Activated T-helper 17 cell treated with anti-CD3 and anti-CD28 coated beads, Interleukin-2, amount 50 U/mL, for 72 hours (primary cell): ENCODE measurements at regions not wholly inside any gene's neighbourhood (a gene's known extent, or its start where the extent isn't known, plus 50 kb on each side); places are given as distances from the start of the nearest gene placed in this dataset.

Experiments used
- ATAC-seq: fragments of 150-1000 bp; cut with Tn5 transposase; replicated peaks from 2 replicates; pipeline ENCODE4 v1.10.0; 2021; ENCODE audit warnings: mild to moderate bottlenecking, moderate library complexity
- H3K27ac Mint-ChIP-seq: one replicate; pipeline ENCODE4 v1.8.0; 2022; ENCODE audit warnings: mixed read lengths
- H3K27me3 Mint-ChIP-seq: one replicate; pipeline ENCODE4 v1.8.0; 2022; ENCODE audit warnings: mixed read lengths
- H3K36me3 Mint-ChIP-seq: one replicate; pipeline ENCODE4 v1.8.0; 2022; ENCODE audit warnings: low read depth, mild to moderate bottlenecking, mixed read lengths
- H3K4me1 Mint-ChIP-seq: one replicate; pipeline ENCODE4 v1.8.0; 2022; ENCODE audit warnings: mixed read lengths
- H3K4me3 Mint-ChIP-seq: one replicate; pipeline ENCODE4 v1.8.0; 2022; ENCODE audit warnings: mild to moderate bottlenecking, mixed read lengths
- H3K9me3 Mint-ChIP-seq: one replicate; pipeline ENCODE4 v1.8.0; 2022; ENCODE audit warnings: mixed read lengths

DNA sequence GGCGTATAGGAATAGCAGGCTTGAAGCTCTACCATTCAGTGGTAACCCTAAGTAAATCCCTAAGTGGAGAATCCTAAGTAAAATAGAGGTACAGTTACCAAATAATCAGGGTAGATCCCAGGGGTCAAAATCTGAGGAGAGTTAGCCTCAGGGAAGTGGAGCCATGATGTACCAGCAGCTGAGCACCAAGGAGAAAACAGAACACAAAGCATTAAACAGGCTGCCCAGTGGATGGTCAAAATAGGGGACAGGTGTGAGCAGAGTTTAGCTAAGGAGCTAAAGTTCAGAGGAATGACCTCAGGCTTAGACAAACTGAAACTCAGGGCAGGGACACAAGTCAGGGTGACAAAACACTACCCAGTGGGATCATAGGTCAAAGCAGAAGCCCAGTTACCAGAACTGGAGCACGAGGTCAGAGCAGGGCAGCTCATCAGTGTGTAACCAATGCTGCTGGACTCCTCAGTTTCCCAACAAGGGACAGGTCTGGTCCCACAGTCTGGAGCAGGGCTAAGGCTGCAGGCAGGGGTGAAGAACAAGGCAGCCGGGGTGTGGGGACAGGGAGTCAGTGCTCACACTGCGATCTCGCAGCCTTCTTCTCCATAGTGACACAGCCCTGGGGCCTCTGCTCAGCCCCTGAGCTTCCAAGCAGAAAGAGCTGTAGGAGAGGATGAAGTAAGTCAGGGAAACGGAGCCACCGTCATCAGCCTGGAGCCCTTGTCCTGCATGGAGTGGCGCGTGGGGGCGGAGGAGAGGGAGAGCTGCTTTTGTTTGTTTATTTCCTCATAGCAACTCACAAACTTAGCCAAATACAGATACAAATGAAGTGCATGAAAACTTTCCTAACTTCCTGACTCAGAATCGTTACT, 264.0 kb downstream of the MREG start:
- peaks cover 2% of the 10 kb centered on the region for H3K27me3 Mint-ChIP-seq
- no peaks in the 10 kb centered on the region for H3K9me3 Mint-ChIP-seq
- H3K4me1 Mint-ChIP-seq: peaks cover 17% of the 10 kb centered on the region
- no peak overlapping the region for H3K27ac Mint-ChIP-seq
- H3K4me3 Mint-ChIP-seq: no peak overlapping the region
- H3K36me3 Mint-ChIP-seq: no peaks in the 10 kb centered on the region
- ATAC-seq: peak; percentile 13

GRCh38 chr2:215748446-215748845, 264.9 kb downstream of the MREG start:
- Mint-ChIP-seq H3K4me1 (peaks cover 17% of the 10 kb centered on the region), H3K27ac (no peak overlapping the region), H3K36me3 (no peaks in the 10 kb centered on the region), H3K4me3 (no peak overlapping the region), H3K27me3 (no peaks in the 10 kb centered on the region), H3K9me3 (no peaks in the 10 kb centered on the region)
- no peak for ATAC-seq

DNA sequence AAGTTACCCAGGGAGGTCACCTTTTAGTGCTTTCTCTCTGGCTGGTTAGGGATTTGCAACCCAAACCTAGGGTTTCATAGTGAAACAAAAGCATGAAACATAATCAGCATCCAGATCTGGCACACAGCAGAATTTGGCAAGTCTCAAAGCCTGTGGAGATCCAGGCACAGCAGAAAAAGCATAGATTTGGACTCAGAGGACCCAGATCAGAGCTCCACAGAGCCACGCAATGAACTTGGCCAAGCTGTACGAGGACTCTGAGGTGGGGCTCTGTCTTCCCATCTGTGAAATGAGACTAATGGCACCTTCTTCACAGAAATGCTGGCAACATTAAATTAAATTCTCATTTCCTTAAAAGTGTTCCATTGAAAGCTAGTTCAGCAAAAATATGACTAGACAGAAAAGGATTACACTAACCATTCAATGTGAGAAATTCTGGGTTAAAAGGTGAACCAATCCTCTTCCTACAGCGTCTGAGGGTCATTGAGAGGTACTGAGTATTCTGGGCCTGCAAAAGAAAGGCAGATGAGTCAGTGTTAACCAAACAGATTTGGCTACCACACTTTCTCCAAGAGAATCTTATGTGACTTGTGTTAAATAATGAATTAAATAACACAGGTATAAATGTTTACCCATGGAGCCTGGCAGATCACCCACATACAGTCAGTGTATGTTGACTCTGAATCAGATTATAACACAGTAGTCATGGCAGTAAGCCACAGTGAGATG, 266.3 kb downstream of the MREG start:
- Mint-ChIP-seq H3K27ac (peak overlapping the region; percentile 40), H3K27me3 (no peaks in the 10 kb centered on the region), H3K4me3 (peak overlapping the region; percentile 38), H3K9me3 (peaks cover 3% of the 10 kb centered on the region), H3K4me1 (peaks cover 17% of the 10 kb centered on the region), H3K36me3 (no peaks in the 10 kb centered on the region)
- peak; percentile 20 for ATAC-seq

DNA sequence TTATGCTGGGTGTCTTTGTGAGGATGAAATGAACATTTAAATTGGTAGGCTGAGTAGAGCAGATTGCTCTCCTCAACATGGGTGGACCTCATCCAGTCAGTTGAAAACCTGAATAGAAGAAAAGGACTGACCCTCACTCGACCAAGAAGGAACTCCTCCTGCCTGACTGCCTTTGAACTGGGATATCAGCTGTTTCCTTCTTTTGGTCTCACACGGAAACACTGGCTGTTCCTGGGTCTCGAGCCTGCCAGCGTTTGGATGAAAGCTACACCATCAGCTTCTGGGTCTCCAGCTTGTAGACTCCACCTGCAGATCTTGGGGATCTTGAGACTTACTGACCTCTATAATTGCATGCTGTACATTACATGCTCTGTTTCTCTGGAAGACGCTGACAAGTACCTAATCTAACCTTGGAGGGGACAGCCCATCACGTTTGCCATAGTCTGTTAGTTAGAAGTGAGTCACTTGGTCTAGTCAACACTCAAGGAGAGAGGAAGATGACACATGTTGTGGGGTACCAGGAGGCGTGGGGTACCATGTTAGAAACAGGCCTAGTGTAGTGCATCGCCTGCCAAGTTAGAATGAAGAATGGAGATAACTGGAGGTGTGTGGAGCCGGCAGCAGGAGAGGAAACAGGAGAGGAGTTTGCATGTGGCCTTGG, 267.0 kb downstream of the MREG start:
- H3K9me3 Mint-ChIP-seq: peaks cover 3% of the 10 kb centered on the region
- H3K36me3 Mint-ChIP-seq: no peaks in the 10 kb centered on the region
- no peaks in the 10 kb centered on the region for H3K27me3 Mint-ChIP-seq
- peak overlapping the region; percentile 38 for H3K4me3 Mint-ChIP-seq
- ATAC-seq: peak; percentile 79
- H3K27ac Mint-ChIP-seq: peak overlapping the region; percentile 40
- H3K4me1 Mint-ChIP-seq: peaks cover 16% of the 10 kb centered on the region

DNA sequence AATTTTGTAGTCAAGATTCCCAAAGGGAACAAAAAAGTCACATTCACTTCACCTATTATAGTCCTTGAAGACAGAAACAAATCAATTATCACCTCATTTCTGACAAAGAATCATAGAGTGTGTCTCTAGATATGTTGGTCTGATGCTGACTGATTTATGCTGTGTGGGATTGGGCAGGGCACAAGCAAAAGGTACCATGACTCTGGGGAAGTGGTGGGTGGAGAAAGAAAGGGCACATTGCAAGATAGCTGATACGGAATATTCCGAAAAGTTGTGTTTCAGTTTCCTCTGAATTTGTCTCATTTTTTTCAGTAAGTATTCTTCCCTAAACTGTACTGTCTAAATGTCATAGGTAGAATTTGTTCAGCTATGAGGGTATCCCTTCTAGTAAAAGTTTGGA, 268.0 kb downstream of the MREG start:
- ATAC-seq: peak; percentile 63
- Mint-ChIP-seq H3K27me3 (no peaks in the 10 kb centered on the region), H3K36me3 (no peaks in the 10 kb centered on the region), H3K27ac (no peak overlapping the region), H3K4me3 (peak overlapping the region; percentile 17), H3K9me3 (peaks cover 3% of the 10 kb centered on the region), H3K4me1 (peaks cover 11% of the 10 kb centered on the region)

- peaks cover under 1% of the 10 kb centered on the region for H3K27me3 Mint-ChIP-seq
- peaks cover 3% of the 10 kb centered on the region for H3K9me3 Mint-ChIP-seq
- no peaks in the 10 kb centered on the region for H3K36me3 Mint-ChIP-seq
- no peak for ATAC-seq
- peaks cover 11% of the 10 kb centered on the region for H3K4me1 Mint-ChIP-seq
- no peak overlapping the region for H3K27ac Mint-ChIP-seq
- H3K4me3 Mint-ChIP-seq: no peak overlapping the region
Measured at GRCh38 chr2:215744514-215744913, 268.8 kb downstream of the MREG start.

GRCh38 chr2:215743066-215743465, 270.3 kb downstream of the MREG start:
- no peaks in the 10 kb centered on the region for H3K36me3 Mint-ChIP-seq
- no peak overlapping the region for H3K27ac Mint-ChIP-seq
- no peak overlapping the region for H3K4me3 Mint-ChIP-seq
- ATAC-seq: no peak
- peaks cover 3% of the 10 kb centered on the region for H3K9me3 Mint-ChIP-seq
- peaks cover 11% of the 10 kb centered on the region for H3K4me1 Mint-ChIP-seq
- peaks cover 3% of the 10 kb centered on the region for H3K27me3 Mint-ChIP-seq

DNA sequence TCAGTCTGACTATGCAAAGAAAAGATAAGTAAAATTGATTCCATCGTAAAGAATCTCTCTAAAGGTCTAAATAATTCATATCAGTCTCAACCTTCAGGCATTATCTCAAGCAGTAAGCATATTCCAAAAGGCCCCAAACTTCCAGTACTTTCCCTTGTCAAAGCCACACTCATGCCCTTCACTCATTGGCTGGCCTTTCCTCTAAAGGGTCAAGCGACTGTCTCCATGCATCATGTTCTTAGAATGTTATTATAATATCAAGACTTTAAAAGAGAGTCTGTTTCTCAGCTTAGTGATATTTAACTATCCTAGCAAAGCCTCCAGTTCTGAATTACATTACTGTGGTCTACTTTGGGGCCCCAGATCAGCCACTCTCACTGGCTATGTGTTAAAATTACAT, 271.3 kb downstream of the MREG start:
- ATAC-seq: no peak
- H3K36me3 Mint-ChIP-seq: no peaks in the 10 kb centered on the region
- H3K9me3 Mint-ChIP-seq: peaks cover 3% of the 10 kb centered on the region
- H3K27me3 Mint-ChIP-seq: peaks cover 3% of the 10 kb centered on the region
- no peak overlapping the region for H3K4me3 Mint-ChIP-seq
- H3K4me1 Mint-ChIP-seq: peaks cover 11% of the 10 kb centered on the region
- no peak overlapping the region for H3K27ac Mint-ChIP-seq

GRCh38 chr2:215740071-215740470, 273.3 kb downstream of the MREG start:
- no peaks in the 10 kb centered on the region for H3K4me1 Mint-ChIP-seq
- peaks cover 3% of the 10 kb centered on the region for H3K9me3 Mint-ChIP-seq
- no peak overlapping the region for H3K27ac Mint-ChIP-seq
- H3K36me3 Mint-ChIP-seq: no peaks in the 10 kb centered on the region
- H3K27me3 Mint-ChIP-seq: peaks cover 3% of the 10 kb centered on the region
- no peak overlapping the region for H3K4me3 Mint-ChIP-seq
- ATAC-seq: no peak

- H3K27me3 Mint-ChIP-seq: peaks cover 3% of the 10 kb centered on the region
- H3K9me3 Mint-ChIP-seq: peaks cover 2% of the 10 kb centered on the region
- no peak for ATAC-seq
- no peaks in the 10 kb centered on the region for H3K36me3 Mint-ChIP-seq
- no peaks in the 10 kb centered on the region for H3K4me1 Mint-ChIP-seq
- no peak overlapping the region for H3K27ac Mint-ChIP-seq
- no peak overlapping the region for H3K4me3 Mint-ChIP-seq
Measured at GRCh38 chr2:215738351-215738750, 275.0 kb downstream of the MREG start.

GRCh38 chr2:215737477-215737876, 275.9 kb downstream of the MREG start:
- no peak overlapping the region for H3K4me3 Mint-ChIP-seq
- H3K27me3 Mint-ChIP-seq: peaks cover 3% of the 10 kb centered on the region
- no peak for ATAC-seq
- no peak overlapping the region for H3K27ac Mint-ChIP-seq
- no peaks in the 10 kb centered on the region for H3K4me1 Mint-ChIP-seq
- no peaks in the 10 kb centered on the region for H3K9me3 Mint-ChIP-seq
- H3K36me3 Mint-ChIP-seq: no peaks in the 10 kb centered on the region

- H3K27ac Mint-ChIP-seq: no peak overlapping the region
- no peak for ATAC-seq
- no peak overlapping the region for H3K4me3 Mint-ChIP-seq
- no peaks in the 10 kb centered on the region for H3K4me1 Mint-ChIP-seq
- peaks cover 3% of the 10 kb centered on the region for H3K27me3 Mint-ChIP-seq
- H3K9me3 Mint-ChIP-seq: no peaks in the 10 kb centered on the region
- H3K36me3 Mint-ChIP-seq: no peaks in the 10 kb centered on the region
Measured at GRCh38 chr2:215736653-215737290, 276.6 kb downstream of the MREG start.

DNA sequence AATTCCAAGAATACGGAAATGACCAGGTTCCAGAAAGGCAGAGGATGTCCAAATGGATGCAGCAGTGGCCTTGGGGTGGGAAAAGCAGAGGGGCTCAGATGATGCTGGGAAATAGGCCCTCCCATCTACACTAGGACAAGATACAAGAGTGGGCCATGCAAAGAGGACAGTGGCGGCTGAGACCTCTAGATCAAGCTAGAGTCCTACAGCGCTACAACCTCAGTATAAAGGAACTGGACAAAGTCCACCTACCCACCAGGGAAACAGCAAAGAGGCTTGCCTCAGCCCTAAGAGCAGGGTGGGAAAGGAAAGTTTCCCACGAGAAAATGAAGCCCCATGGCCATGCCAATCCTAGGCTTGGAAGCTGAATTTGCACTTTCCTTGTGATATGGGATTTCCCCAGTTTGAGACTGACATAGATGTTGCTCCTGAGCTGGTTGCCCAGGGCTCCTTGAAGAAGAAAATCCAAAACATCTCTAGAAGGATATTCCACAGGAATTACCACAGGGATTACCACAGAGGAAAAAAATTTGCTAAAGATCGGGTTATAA, 282.2 kb downstream of the MREG start:
- H3K4me3 Mint-ChIP-seq: no peak overlapping the region
- H3K27ac Mint-ChIP-seq: no peak overlapping the region
- peaks cover 5% of the 10 kb centered on the region for H3K4me1 Mint-ChIP-seq
- no peak for ATAC-seq
- H3K27me3 Mint-ChIP-seq: no peaks in the 10 kb centered on the region
- no peaks in the 10 kb centered on the region for H3K9me3 Mint-ChIP-seq
- no peaks in the 10 kb centered on the region for H3K36me3 Mint-ChIP-seq

- no peaks in the 10 kb centered on the region for H3K9me3 Mint-ChIP-seq
- peaks cover 3% of the 10 kb centered on the region for H3K27me3 Mint-ChIP-seq
- H3K27ac Mint-ChIP-seq: no peak overlapping the region
- H3K4me1 Mint-ChIP-seq: peaks cover 5% of the 10 kb centered on the region
- H3K36me3 Mint-ChIP-seq: no peaks in the 10 kb centered on the region
- no peak for ATAC-seq
- no peak overlapping the region for H3K4me3 Mint-ChIP-seq
Measured at GRCh38 chr2:215729985-215730620, 283.2 kb downstream of the MREG start.
